ENCODE measurements at regions not wholly inside any gene's neighbourhood (a gene's known extent, or its start where the extent isn't known, plus 50 kb on each side); places are given as distances from the start of the nearest gene placed in this dataset.

DNA sequence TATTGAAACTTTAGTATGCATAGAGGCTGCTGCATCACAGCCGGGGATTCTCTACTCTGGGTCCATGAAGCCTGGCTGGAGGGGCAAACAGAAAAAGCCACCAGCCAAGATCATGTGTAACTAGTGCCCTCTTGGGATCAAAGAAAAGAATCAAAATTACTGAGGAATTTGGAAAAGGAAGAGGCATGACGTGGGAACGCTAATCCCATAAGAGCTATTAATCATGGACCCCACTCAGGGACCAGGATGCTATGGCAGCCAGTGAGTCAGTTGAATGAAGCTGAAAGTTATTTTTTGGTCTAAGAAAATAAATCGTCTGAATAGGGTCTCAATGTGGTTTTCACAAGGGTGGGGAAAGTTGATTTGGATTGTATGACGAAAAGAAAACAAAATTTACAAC, 1165.1 kb downstream of the ROBO2 start:
- POLR2A ChIA-PET = interaction anchor here (0.7 kb wide), 1 partner anchor 187 kb away, joined by 3 read pairs; no protein-coding TSS in a partner anchor
- BruUV-seq (replicated peaks) = no TSS peak

GRCh38 chr3:78221300-78221699, 1181.4 kb downstream of the ROBO2 start:
- H3K9me3 ChIP-seq (ENCODE audit: low read length) = no peaks in the 10 kb centered on the region
- H3K79me2 ChIP-seq (ENCODE audit: insufficient read depth, low read depth, low read length) = no peaks in the 10 kb centered on the region
- no TSS peak for BruUV-seq (replicated peaks)
- no peaks in the 10 kb centered on the region for H3K9me2 ChIP-seq (ENCODE audit: insufficient read depth, low read length)
- intact Hi-C loops (cut with micrococcal nuclease; ENCODE audit: unreplicated experiment) = no loop called here
- CTCF ChIA-PET (ENCODE audit: unreplicated experiment) = no interaction called here
- no peak overlapping the region for H3K4me2 ChIP-seq (ENCODE audit: low read length)
- no peaks in the 10 kb centered on the region for H3K36me3 ChIP-seq (ENCODE audit: insufficient read depth, low read length)
- no peak for TF ChIP-seq EZH2phosphoT487 (IDR thresholded peaks at IDR 0.05; ENCODE audit: borderline replicate concordance, low read depth, low read length)
- TF ChIP-seq, protein P1, sequence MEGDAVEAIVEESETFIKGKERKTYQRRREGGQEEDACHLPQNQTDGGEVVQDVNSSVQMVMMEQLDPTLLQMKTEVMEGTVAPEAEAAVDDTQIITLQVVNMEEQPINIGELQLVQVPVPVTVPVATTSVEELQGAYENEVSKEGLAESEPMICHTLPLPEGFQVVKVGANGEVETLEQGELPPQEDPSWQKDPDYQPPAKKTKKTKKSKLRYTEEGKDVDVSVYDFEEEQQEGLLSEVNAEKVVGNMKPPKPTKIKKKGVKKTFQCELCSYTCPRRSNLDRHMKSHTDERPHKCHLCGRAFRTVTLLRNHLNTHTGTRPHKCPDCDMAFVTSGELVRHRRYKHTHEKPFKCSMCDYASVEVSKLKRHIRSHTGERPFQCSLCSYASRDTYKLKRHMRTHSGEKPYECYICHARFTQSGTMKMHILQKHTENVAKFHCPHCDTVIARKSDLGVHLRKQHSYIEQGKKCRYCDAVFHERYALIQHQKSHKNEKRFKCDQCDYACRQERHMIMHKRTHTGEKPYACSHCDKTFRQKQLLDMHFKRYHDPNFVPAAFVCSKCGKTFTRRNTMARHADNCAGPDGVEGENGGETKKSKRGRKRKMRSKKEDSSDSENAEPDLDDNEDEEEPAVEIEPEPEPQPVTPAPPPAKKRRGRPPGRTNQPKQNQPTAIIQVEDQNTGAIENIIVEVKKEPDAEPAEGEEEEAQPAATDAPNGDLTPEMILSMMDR (conservative IDR thresholded peaks at IDR 0.05; ENCODE audit: low read length) = no peak
- H3K27ac ChIP-seq (ENCODE audit: low read depth, low read length, poor library complexity, severe bottlenecking) = no peak overlapping the region
- DNase-seq (ENCODE audit: low spot score) = no peak
- POLR2A ChIA-PET = interaction anchor here (0.8 kb wide), 1 partner anchor 47 kb away, joined by 3 read pairs; no protein-coding TSS in a partner anchor
- no peaks in the 10 kb centered on the region for H4K20me1 ChIP-seq (ENCODE audit: insufficient read depth, low read length)
- H3K4me1 ChIP-seq (ENCODE audit: insufficient read depth, low read length, poor library complexity, severe bottlenecking) = no peaks in the 10 kb centered on the region
- no peak overlapping the region for H3K4me3 ChIP-seq (ENCODE audit: low read depth, low read length, poor library complexity, severe bottlenecking)
- no peak overlapping the region for H2AFZ ChIP-seq (ENCODE audit: low read length)

More for the DNA sequence above, 1165.1 kb downstream of the ROBO2 start:
- Histone ChIP-seq H3K9me2 (ENCODE audit: insufficient read depth, low read length) (no peaks in the 10 kb centered on the region), H3K27ac (ENCODE audit: low read depth, low read length, poor library complexity, severe bottlenecking) (no peak overlapping the region), H4K20me1 (ENCODE audit: insufficient read depth, low read length) (no peaks in the 10 kb centered on the region), H3K36me3 (ENCODE audit: insufficient read depth, low read length) (no peaks in the 10 kb centered on the region), H3K79me2 (ENCODE audit: insufficient read depth, low read depth, low read length) (no peaks in the 10 kb centered on the region), H3K9me3 (ENCODE audit: low read length) (no peaks in the 10 kb centered on the region), H3K4me2 (ENCODE audit: low read length) (no peak overlapping the region), H2AFZ (ENCODE audit: low read length) (no peak overlapping the region), H3K4me1 (ENCODE audit: insufficient read depth, low read length, poor library complexity, severe bottlenecking) (no peaks in the 10 kb centered on the region), H3K4me3 (ENCODE audit: low read depth, low read length, poor library complexity, severe bottlenecking) (no peak overlapping the region)
- CTCF ChIA-PET (ENCODE audit: unreplicated experiment) = no interaction called here
- DNase-seq (ENCODE audit: low spot score) = no peak
- intact Hi-C loops (cut with micrococcal nuclease; ENCODE audit: unreplicated experiment) = no loop called here
- TF ChIP-seq, protein P1 (conservative IDR thresholded peaks at IDR 0.05; ENCODE audit: low read length) = no peak
- TF ChIP-seq EZH2phosphoT487 (IDR thresholded peaks at IDR 0.05; ENCODE audit: borderline replicate concordance, low read depth, low read length) = no peak

DNA sequence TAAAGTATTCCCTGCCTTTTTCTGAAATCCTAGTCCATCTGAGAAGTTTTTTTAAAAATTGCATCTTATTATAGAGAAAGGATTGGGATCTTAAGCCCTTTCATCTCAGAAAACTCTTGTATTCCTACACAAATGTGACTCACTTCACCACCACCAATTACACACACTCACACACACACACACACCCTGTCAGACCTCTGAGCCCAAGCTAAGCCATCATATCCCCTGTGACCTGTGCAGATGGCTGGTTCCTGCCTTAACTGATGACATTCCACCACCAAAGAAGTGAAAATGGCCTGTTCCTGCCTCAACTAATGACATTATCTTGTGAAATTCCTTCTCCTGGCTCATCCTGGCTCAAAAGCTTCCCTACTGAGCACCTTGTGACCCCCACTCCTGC, 1181.9 kb downstream of the ROBO2 start:
- no TSS peak for BruUV-seq (replicated peaks)
- no peak for TF ChIP-seq EZH2phosphoT487 (IDR thresholded peaks at IDR 0.05; ENCODE audit: borderline replicate concordance, low read depth, low read length)
- TF ChIP-seq, protein P1 (conservative IDR thresholded peaks at IDR 0.05; ENCODE audit: low read length) = no peak
- no peak for DNase-seq (ENCODE audit: low spot score)
- ChIA-PET POLR2A (interaction anchor here (0.8 kb wide), 1 partner anchor 47 kb away, joined by 3 read pairs; no protein-coding TSS in a partner anchor), CTCF (ENCODE audit: unreplicated experiment) (no interaction called here)
- H3K9me2 ChIP-seq (ENCODE audit: insufficient read depth, low read length) = no peaks in the 10 kb centered on the region
- no peaks in the 10 kb centered on the region for H3K36me3 ChIP-seq (ENCODE audit: insufficient read depth, low read length)
- H2AFZ ChIP-seq (ENCODE audit: low read length) = no peak overlapping the region
- H3K9me3 ChIP-seq (ENCODE audit: low read length) = no peaks in the 10 kb centered on the region
- H4K20me1 ChIP-seq (ENCODE audit: insufficient read depth, low read length) = no peaks in the 10 kb centered on the region
- intact Hi-C loops (cut with micrococcal nuclease; ENCODE audit: unreplicated experiment) = no loop called here
- H3K4me3 ChIP-seq (ENCODE audit: low read depth, low read length, poor library complexity, severe bottlenecking) = no peak overlapping the region
- H3K4me1 ChIP-seq (ENCODE audit: insufficient read depth, low read length, poor library complexity, severe bottlenecking) = no peaks in the 10 kb centered on the region
- no peak overlapping the region for H3K27ac ChIP-seq (ENCODE audit: low read depth, low read length, poor library complexity, severe bottlenecking)
- no peaks in the 10 kb centered on the region for H3K79me2 ChIP-seq (ENCODE audit: insufficient read depth, low read depth, low read length)
- no peak overlapping the region for H3K4me2 ChIP-seq (ENCODE audit: low read length)
